ENCODE measurements at regions not wholly inside any gene's neighbourhood (a gene's known extent, or its start where the extent isn't known, plus 50 kb on each side); places are given as distances from the start of the nearest gene placed in this dataset.

GRCh38 chr4:83782591-83782990 lies 246.7 kb downstream of the GPAT3 start:
- TF ChIP-seq POLR2A (IDR thresholded peaks at IDR 0.05; ENCODE audit: low read length): no peak
- TF ChIP-seq GATA1 (IDR thresholded peaks at IDR 0.05; ENCODE audit: low read depth, low read length): no peak
- DNase-seq: no peak

DNA sequence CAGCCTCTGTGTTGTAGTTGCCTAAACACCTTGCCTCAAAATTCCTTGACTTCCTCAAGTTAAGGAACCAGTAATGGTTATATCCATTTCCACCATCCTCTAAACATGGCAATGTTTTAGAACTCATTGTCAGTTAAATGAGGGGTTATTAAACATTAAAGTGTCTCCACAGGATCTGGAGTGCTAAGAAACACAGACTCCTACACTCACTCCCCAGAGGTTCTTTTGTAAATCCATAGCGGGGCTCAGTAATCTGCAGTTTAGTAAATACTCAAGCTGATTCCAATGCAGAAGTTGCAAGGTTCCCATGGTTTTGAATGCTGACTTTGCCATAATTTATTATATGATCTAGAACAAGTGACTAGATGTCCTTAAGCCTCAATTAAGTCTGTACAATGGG lies 245.5 kb downstream of the GPAT3 start:
- TF ChIP-seq POLR2A (IDR thresholded peaks at IDR 0.05; ENCODE audit: low read length) (no peak), GATA1 (IDR thresholded peaks at IDR 0.05; ENCODE audit: low read depth, low read length) (no peak)
- DNase-seq: no peak

DNA sequence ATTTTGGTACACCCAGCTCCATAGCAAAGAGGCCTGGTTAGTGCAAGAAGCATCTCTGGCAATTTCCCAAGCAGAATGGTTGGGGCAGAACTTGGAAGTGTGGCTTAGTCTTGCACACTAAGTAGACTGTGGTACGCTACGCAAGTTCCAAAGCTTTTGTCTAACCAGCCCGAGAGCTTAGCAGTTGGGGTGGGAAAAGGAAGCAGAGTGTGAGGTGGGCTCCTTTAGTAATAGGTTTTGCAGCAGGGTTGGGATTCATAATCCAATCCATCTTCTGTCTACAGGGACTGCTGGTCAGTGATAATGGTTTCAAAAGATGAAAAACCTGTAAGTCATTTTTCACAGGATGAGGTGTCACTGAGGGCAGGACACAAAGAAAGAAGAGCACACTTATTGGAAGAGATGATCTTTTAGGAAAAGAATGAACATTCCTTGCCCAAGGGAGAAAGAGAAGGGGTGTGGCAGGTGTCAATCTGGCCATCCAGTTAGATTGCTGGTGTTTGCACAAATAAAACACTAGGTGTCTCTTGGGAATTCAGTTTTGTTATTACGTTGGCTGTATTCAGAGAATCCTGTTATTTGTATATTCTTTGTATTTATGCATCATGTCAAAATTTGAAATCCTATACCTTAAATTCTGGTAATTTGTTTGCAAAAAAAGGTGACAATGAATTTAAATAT lies 244.3 kb downstream of the GPAT3 start:
- TF ChIP-seq POLR2A (IDR thresholded peaks at IDR 0.05; ENCODE audit: low read length) (no peak), GATA1 (IDR thresholded peaks at IDR 0.05; ENCODE audit: low read depth, low read length) (no peak)
- no peak for DNase-seq

DNA sequence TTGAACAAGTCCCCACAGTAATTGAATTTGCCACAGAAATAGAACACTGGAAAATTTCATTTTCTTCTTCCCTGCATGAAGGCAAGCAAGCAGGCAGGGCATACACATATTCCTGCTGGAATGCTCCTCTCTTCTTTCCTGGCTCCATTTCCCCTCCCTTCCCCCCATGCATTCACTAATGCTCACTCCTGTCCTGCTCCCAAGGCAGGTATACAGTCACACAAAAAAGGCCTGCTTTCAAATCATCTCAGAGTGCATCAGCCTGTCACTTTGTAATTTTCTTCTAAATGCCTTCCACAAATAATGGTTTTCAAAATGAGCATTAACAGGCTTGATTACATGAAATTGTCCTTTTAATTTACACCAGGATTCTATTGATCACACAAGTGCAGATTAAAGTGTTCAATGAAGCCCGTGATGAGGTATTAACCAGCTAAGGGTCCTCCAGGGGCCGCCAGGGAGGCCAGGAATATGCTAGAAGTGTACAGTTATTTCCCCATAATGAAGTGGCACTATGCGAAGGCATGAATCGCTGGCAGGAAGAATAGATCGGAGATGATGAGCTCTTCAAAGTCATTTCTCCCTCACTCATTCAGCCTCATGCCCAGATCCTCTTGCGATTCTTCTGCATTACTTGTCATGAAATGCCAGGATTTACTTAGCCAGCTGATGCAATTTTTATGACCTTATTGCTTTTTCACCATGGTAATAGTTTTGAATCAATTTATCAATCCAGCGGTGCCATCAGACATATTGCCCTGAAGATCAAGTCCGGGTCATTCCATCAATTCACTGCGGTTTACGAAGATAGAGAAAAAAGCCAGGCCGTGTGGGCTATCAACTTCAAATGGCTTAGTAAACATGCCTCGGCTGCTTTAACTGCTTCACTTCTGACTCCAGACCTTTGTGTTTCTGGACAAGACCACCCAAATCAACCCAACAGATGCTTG lies 243.5 kb downstream of the GPAT3 start:
- DNase-seq: no peak
- TF ChIP-seq POLR2A (IDR thresholded peaks at IDR 0.05; ENCODE audit: low read length) (no peak), GATA1 (IDR thresholded peaks at IDR 0.05; ENCODE audit: low read depth, low read length) (no peak)

DNA sequence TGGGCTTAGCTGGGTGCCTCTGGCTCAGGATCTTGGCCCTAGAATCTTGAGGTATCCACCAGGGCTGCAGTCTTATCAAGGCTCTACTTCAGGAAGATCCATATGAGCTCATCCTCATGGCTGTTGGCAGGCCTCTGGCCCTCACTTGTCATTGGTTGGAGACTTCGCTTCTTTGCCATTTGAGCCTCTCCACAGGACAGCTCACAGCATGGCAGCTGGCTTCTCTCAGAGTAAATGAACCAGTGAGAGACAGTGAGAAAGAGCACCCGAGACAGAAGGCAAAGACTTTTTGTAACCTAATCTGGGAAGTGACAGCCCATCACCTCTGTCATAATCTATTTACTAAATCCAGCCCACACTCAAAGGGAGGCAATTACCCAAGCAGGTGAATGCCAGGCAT lies 236.8 kb downstream of the GPAT3 start:
- no peak for DNase-seq
- TF ChIP-seq POLR2A (IDR thresholded peaks at IDR 0.05; ENCODE audit: low read length): no peak
- no peak for TF ChIP-seq GATA1 (IDR thresholded peaks at IDR 0.05; ENCODE audit: low read depth, low read length)

GRCh38 chr4:83771113-83771705 lies 235.3 kb downstream of the GPAT3 start:
- peak; percentile 43 to 59 for DNase-seq
- TF ChIP-seq POLR2A (IDR thresholded peaks at IDR 0.05; ENCODE audit: low read length) (no peak), GATA1 (IDR thresholded peaks at IDR 0.05; ENCODE audit: low read depth, low read length) (no peak)

DNA sequence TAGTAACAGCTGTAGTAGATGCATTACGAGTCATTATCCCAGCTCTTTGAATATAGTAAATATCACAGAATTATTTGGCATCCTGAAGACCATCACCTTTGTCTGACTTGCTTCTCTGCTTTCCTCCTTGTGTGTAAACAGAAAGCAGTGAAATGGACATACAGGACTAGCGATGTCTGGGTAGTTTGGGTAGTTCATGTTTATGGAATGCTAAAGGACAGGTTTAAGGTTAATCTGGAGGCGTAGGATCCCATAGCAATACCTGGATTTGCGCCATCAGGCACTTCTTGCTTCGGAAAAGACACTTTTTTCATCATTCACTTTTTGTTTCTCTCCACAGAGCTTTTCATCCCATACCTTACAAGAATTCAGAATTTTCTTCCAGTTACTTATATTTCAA lies 232.2 kb downstream of the GPAT3 start:
- DNase-seq: no peak
- TF ChIP-seq GATA1 (IDR thresholded peaks at IDR 0.05; ENCODE audit: low read depth, low read length) (no peak), POLR2A (IDR thresholded peaks at IDR 0.05; ENCODE audit: low read length) (no peak)

GRCh38 chr4:83767067-83767466 lies 231.2 kb downstream of the GPAT3 start:
- no peak for DNase-seq
- TF ChIP-seq POLR2A (IDR thresholded peaks at IDR 0.05; ENCODE audit: low read length): no peak
- no peak for TF ChIP-seq GATA1 (IDR thresholded peaks at IDR 0.05; ENCODE audit: low read depth, low read length)

DNA sequence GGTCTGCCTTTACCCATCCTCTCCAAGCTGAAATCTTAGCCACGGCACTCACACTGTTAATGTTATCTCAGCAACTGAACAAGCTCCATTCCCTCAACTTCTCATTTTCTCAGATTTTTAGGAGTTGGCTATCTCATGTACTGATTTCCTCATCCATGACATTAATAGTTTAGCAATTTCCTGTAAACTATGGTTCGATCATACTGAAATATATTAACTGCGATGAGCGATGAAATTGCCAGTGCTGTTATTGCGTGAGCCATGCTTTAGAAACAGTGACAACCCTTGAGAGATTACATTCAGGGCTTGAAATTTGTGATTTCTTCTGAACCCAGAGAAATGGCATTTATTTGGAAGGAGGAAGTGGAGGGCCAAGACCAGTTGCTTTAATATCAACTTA lies 223.7 kb downstream of the GPAT3 start:
- DNase-seq: no peak
- no peak for TF ChIP-seq GATA1 (IDR thresholded peaks at IDR 0.05; ENCODE audit: low read depth, low read length)
- no peak for TF ChIP-seq POLR2A (IDR thresholded peaks at IDR 0.05; ENCODE audit: low read length)

GRCh38 chr4:83758285-83758684 lies 222.4 kb downstream of the GPAT3 start:
- peak; percentile 76 to 92 for DNase-seq
- TF ChIP-seq GATA1 (IDR thresholded peaks at IDR 0.05; ENCODE audit: low read depth, low read length): no peak
- TF ChIP-seq POLR2A (IDR thresholded peaks at IDR 0.05; ENCODE audit: low read length): no peak

DNA sequence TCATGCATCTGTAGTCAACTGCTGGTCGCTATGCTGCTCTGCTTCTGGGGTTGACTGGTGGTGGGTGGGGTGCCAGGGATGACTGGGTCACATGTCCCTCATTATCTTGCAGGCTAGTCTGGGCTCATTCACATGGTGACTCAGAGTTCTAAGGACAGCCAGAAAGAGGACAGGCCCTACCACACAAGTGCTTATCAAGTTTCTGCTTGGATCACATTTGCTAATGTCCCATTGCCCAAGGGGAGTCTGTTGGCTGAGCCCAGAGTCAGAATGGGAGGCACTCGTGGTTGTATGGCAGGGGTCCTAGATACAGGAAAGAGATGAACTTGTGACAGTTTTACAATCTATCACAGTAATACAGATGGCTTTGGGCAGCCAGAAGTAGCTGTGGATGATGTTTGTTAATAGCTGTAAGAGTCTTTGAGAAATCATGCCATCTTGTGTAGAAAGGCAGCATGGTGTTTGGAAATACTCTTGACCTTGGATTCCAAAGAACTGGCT lies 221.3 kb downstream of the GPAT3 start:
- peak; percentile 95 to 99 for DNase-seq
- TF ChIP-seq POLR2A (IDR thresholded peaks at IDR 0.05; ENCODE audit: low read length): peak; percentile 70
- peak; percentile 70 for TF ChIP-seq GATA1 (IDR thresholded peaks at IDR 0.05; ENCODE audit: low read depth, low read length)

DNA sequence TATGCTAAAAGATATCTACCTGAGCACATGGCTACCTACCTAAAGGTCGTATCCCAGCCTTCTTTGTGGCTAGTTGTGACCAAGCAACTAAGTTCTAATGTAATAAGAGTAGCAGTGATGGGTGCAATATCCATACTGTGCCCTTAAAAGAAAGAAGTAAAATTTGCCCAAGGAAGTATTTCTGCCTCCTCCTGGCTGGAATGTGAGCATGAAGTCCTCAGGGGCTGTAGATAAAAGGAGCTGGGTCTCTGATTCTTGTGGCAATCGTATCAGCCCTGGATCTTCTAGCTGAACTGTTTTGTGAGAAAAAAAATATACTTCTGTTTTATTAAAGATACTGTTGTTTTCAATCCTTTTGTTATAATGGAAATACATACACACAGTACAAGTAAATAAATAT lies 217.4 kb downstream of the GPAT3 start:
- TF ChIP-seq POLR2A (IDR thresholded peaks at IDR 0.05; ENCODE audit: low read length) (no peak), GATA1 (IDR thresholded peaks at IDR 0.05; ENCODE audit: low read depth, low read length) (no peak)
- DNase-seq: no peak

DNA sequence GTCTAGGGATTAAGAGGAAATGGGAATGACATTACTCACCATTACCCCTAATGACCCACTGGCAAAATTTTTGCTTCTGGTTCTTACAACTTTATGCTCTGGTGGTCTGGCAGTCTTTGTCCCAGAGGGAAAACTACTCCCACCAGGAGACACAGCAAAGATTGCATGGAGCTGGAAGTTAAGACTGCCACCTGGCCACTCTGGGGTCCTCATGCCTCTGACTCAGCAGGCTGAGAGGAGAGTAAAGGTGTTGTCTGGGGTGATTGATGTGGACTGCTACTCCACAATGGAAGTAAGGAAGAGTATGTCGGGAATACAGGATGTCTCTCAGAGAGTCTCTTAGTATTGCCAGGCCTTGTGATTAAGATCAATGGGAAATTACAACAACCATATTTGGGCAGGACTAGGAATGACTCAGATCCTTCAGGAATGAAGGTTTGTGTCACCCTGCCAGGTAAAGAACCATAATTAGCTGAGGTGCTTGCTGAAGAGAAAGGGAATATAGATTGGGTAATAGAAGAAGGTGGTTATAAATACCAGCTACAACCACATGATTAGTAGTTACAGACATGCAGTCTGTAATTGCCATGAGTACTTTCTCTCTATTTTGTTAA lies 215.5 kb downstream of the GPAT3 start:
- TF ChIP-seq POLR2A (IDR thresholded peaks at IDR 0.05; ENCODE audit: low read length) (no peak), GATA1 (IDR thresholded peaks at IDR 0.05; ENCODE audit: low read depth, low read length) (no peak)
- DNase-seq: no peak

DNA sequence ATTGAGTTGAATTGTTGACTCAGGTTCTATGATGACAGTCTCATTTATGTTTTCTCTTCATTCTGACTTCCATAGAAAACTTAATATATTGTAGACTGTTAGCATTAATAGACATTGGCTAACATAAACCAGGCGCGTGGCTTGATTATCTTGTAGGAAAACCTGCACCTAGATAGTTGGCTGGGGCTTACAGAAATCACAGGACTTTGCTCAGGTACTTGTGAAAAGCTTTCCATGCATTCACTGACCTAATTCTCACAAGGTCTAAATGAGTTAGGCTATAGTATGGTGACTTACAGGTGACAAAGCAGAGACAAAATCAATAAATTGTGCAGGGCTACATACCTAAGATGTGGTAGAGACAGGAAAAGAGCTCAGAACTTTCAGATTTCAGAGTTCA lies 212.8 kb downstream of the GPAT3 start:
- DNase-seq: no peak

More for the DNA sequence above, 212.8 kb downstream of the GPAT3 start:
- TF ChIP-seq POLR2A (IDR thresholded peaks at IDR 0.05; ENCODE audit: low read length) (no peak), GATA1 (IDR thresholded peaks at IDR 0.05; ENCODE audit: low read depth, low read length) (no peak)
